Astrocyte of the spinal cord (primary cell): ENCODE measurements at regions not wholly inside any gene's neighbourhood (a gene's known extent, or its start where the extent isn't known, plus 50 kb on each side); places are given as distances from the start of the nearest gene placed in this dataset.
A peak's percentile ranks its signal among the peaks of the same experiment; 100 is the strongest.
"Not testable (repeated sequence)": the region's sequence is repeated elsewhere in the genome, so short reads cannot be mapped to it uniquely, and the experiment has no call there.

Experiments used
- DNase-seq: peaks from one replicate; pipeline ENCODE4 v3.0.0; 2011; ENCODE audit warnings: low read depth, low spot score
- H3K4me3 ChIP-seq: 2 replicates; pipeline ENCODE4 v1.5.1; 2011; ENCODE audit warnings: low read depth, mild to moderate bottlenecking, low read length, moderate library complexity
- in situ Hi-C: cut with HindIII; loops from 2 replicates; pipeline ENCODE4 v1.10.0; 2017; ENCODE audit warnings: low sequenced_read_pairs
- TF ChIP-seq, protein P1 (sequence below): IDR thresholded peaks from 2 replicates; pipeline ENCODE4 v1.5.1; 2012; ENCODE audit warnings: low read depth, mild to moderate bottlenecking, low read length, inconsistent platforms

- in situ Hi-C loops: no loop called here
- DNase-seq: no peak
Measured at GRCh38 chr9:86575825-86576525, 221.8 kb upstream of the TUT7 start.

DNA sequence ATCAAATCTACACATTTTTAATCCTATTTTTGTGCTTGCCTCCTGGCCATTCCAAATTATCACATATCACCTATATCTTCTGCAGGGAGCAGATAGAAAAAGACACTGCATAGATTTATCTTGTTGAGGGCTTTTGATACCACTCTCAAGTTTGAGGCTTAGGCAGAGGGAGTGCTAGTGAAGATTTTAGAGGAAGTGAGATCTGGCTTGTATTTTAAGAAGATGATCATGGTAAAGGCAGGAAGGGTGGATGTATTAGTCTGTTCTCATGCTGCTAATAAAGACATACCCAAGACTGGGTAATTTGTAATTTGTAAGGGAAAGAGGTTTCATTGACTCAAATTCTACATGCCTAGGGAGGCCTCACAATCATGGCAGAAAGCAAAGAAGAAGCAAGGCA, 220.9 kb upstream of the TUT7 start:
- DNase-seq: no peak
- in situ Hi-C loops: no loop called here
- TF ChIP-seq, protein P1, sequence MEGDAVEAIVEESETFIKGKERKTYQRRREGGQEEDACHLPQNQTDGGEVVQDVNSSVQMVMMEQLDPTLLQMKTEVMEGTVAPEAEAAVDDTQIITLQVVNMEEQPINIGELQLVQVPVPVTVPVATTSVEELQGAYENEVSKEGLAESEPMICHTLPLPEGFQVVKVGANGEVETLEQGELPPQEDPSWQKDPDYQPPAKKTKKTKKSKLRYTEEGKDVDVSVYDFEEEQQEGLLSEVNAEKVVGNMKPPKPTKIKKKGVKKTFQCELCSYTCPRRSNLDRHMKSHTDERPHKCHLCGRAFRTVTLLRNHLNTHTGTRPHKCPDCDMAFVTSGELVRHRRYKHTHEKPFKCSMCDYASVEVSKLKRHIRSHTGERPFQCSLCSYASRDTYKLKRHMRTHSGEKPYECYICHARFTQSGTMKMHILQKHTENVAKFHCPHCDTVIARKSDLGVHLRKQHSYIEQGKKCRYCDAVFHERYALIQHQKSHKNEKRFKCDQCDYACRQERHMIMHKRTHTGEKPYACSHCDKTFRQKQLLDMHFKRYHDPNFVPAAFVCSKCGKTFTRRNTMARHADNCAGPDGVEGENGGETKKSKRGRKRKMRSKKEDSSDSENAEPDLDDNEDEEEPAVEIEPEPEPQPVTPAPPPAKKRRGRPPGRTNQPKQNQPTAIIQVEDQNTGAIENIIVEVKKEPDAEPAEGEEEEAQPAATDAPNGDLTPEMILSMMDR: no peak
- H3K4me3 ChIP-seq: no peak overlapping the region

More at GRCh38 chr9:86575825-86576525, 221.8 kb upstream of the TUT7 start:
- TF ChIP-seq, protein P1: no peak
- no peak overlapping the region for H3K4me3 ChIP-seq

DNA sequence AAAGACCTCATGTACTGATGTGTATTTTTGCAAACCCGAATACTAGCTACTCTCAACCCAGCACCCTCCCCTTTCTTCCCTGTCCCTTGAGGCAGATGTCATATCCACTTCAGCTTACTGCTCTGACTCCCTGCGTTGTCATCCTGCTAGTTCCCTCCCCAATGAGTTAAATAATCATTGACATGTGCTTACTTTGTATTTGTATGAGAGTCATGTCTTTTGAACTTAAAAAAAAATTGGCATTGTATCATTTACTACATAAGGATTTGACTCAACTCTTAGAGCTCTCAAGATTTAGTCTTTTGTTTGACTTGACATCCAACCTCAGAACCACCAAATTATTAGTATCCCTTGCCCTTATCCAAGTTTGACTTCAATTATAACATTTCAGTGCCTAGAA, 219.7 kb upstream of the TUT7 start:
- TF ChIP-seq, protein P1: no peak
- in situ Hi-C loops: no loop called here
- H3K4me3 ChIP-seq: no peak overlapping the region
- no peak for DNase-seq

- no peak for DNase-seq
- TF ChIP-seq, protein P1: no peak
- H3K4me3 ChIP-seq: no peak overlapping the region
- in situ Hi-C loops: no loop called here
Measured at GRCh38 chr9:86572904-86573303, 218.7 kb upstream of the TUT7 start.

- DNase-seq, H3K4me3 ChIP-seq, in situ Hi-C loops: not testable (repeated sequence)
Measured at GRCh38 chr9:86565603-86566002, 211.4 kb upstream of the TUT7 start.

DNA sequence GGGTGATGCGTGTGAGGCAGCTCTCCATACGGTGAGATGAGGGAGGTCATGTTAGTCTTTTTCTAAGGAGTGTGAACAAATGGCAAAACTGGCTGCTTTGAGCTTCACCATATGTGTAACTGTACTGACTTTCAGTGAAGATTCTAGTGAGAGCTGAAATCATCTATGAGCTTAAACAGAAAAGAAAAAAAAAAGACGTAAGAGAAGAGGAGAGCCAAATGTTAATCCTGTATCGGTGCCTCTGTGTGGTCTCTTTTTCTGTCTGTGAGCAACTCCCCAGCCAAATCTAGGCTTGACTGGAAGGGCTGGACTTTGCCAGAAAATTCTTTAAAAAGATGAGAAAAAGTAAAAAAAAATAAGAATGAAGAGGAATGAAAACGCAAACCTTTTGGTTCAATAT, 209.7 kb upstream of the TUT7 start:
- TF ChIP-seq, protein P1: no peak
- in situ Hi-C loops: no loop called here
- no peak for DNase-seq
- no peak overlapping the region for H3K4me3 ChIP-seq

GRCh38 chr9:86563350-86563749, 209.1 kb upstream of the TUT7 start:
- TF ChIP-seq, protein P1: no peak
- peak; percentile 24 for DNase-seq

More at GRCh38 chr9:86563350-86563749, 209.1 kb upstream of the TUT7 start:
- in situ Hi-C loops: no loop called here
- no peak overlapping the region for H3K4me3 ChIP-seq
